Fibroblast of lung (primary cell): ENCODE measurements at regions not wholly inside any gene's neighbourhood (a gene's known extent, or its start where the extent isn't known, plus 50 kb on each side); places are given as distances from the start of the nearest gene placed in this dataset.

Experiments used
- DNase-seq, 2 donors: peaks; one replicate each; pipeline versions ENCODE4 v3.0.0 to v3.0.0-alpha.2; 2010; ENCODE audit warnings: low read depth in 2 of 2
- H2AFZ ChIP-seq: 2 replicates; pipeline ENCODE4 v1.5.1; 2012; ENCODE audit warnings: low read length, control low read depth, inconsistent platforms
- H3K27ac ChIP-seq: 2 replicates; pipeline ENCODE4 v1.5.1; 2011; ENCODE audit warnings: low read length, control low read depth; ENCODE audit not compliant: insufficient read depth
- H3K27me3 ChIP-seq: 2 replicates; pipeline ENCODE4 v1.5.1; 2011; ENCODE audit warnings: mild to moderate bottlenecking, low read length; ENCODE audit not compliant: control insufficient read depth, insufficient read depth
- H3K36me3 ChIP-seq: 2 replicates; pipeline ENCODE4 v1.5.1; 2011; ENCODE audit warnings: low read length; ENCODE audit not compliant: control insufficient read depth, insufficient read depth
- H3K4me1 ChIP-seq: 2 replicates; pipeline ENCODE4 v1.5.1; 2011; ENCODE audit warnings: low read length; ENCODE audit not compliant: control insufficient read depth, insufficient read depth; ENCODE audit errors: extremely low read depth
- H3K4me2 ChIP-seq: 2 replicates; pipeline ENCODE4 v1.5.1; 2011; ENCODE audit warnings: low read length, control low read depth; ENCODE audit not compliant: insufficient read depth; ENCODE audit errors: extremely low read depth
- H3K4me3 ChIP-seq, 4 experiments: fragments of 200-600 bp in 1 of 4; sonication (generic) in 1 of 4; replicated peaks in 1 of 4; 2 replicates each; pipeline ENCODE4 v1.5.1; 2011 to 2016; ENCODE audit warnings: low read length in 4 of 4, low read depth in 3 of 4, mild to moderate bottlenecking in 3 of 4, control low read depth in 2 of 4, inconsistent platforms in 1 of 4, mixed read lengths in 1 of 4; ENCODE audit not compliant: insufficient read depth in 1 of 4; ENCODE audit errors: control extremely low read depth in 1 of 4
- H3K79me2 ChIP-seq: 2 replicates; pipeline ENCODE4 v1.5.1; 2012; ENCODE audit warnings: mild to moderate bottlenecking, low read length, inconsistent platforms; ENCODE audit not compliant: control insufficient read depth, insufficient read depth
- H3K9ac ChIP-seq: 2 replicates; pipeline ENCODE4 v1.5.1; 2011; ENCODE audit warnings: mild to moderate bottlenecking, low read length, control low read depth; ENCODE audit not compliant: insufficient read depth
- H3K9me3 ChIP-seq: 2 replicates; pipeline ENCODE4 v1.5.1; 2012; ENCODE audit warnings: low read depth, low read length; ENCODE audit not compliant: control insufficient read depth, insufficient read depth
- H4K20me1 ChIP-seq: 2 replicates; pipeline ENCODE4 v1.5.1; 2011; ENCODE audit warnings: low read length; ENCODE audit not compliant: control insufficient read depth, insufficient read depth; ENCODE audit errors: extremely low read depth
- CTCF ChIP-seq, 2 donors: IDR thresholded peaks in 1 of 2; conservative IDR thresholded peaks in 1 of 2; 1 replicate in 1 of 2; 2 replicates in 1 of 2; pipeline ENCODE4 v1.5.1; 2011 to 2012; ENCODE audit warnings: low read length in 2 of 2, control low read depth in 1 of 2, inconsistent platforms in 1 of 2, low read depth in 1 of 2, mild to moderate bottlenecking in 1 of 2
- EZH2 ChIP-seq: IDR thresholded peaks from 2 replicates; pipeline ENCODE4 v1.5.1; 2012; ENCODE audit warnings: low read length, control low read depth, mild to moderate bottlenecking; ENCODE audit errors: missing control alignments

DNA sequence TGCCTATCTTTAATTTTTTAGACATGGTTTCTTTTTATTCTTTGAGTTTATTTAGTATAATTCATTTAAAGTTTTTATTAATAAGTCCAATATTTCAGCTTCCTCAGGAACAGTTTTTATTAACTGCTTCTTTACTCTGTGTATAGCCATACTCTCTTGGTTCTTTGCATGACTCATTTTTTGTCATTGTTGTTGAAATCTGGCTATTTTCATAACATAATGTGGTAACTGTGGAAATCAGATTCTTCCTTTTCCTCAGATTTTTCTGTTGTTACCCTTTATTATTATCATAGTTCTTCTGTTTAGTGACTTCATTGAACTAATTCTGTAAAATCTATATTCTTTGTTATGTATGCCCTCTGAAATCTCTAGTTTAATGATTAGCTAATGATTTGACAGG is 124.9 kb upstream of the CYSLTR1 start:
- DNase-seq: no peak
- H3K79me2 ChIP-seq: no peaks in the 10 kb centered on the region
- no peak overlapping the region for H2AFZ ChIP-seq
- no peaks in the 10 kb centered on the region for H3K9me3 ChIP-seq
- H3K4me3 ChIP-seq: no peak overlapping the region
- H3K9ac ChIP-seq: no peak overlapping the region
- no peaks in the 10 kb centered on the region for H3K27me3 ChIP-seq
- H3K4me1 ChIP-seq: no peaks in the 10 kb centered on the region
- H4K20me1 ChIP-seq: no peaks in the 10 kb centered on the region
- no peak overlapping the region for H3K4me2 ChIP-seq
- TF ChIP-seq CTCF (conservative IDR thresholded peaks at IDR 0.05 in 1 of 2, IDR thresholded peaks at IDR 0.05 in 1 of 2; ENCODE audit: low read depth in 1 of 2, low read length in 2 of 2) (no peak), EZH2 (no peak)
- no peaks in the 10 kb centered on the region for H3K36me3 ChIP-seq
- no peak overlapping the region for H3K27ac ChIP-seq

GRCh38 chrX:78437621-78438020 is 110.2 kb upstream of the CYSLTR1 start:
- H3K27me3 ChIP-seq: no peaks in the 10 kb centered on the region
- no peak overlapping the region for H3K4me3 ChIP-seq
- H3K9me3 ChIP-seq: no peaks in the 10 kb centered on the region
- no peaks in the 10 kb centered on the region for H3K4me1 ChIP-seq
- DNase-seq: no peak
- H4K20me1 ChIP-seq: no peaks in the 10 kb centered on the region
- H3K27ac ChIP-seq: no peak overlapping the region
- no peak overlapping the region for H2AFZ ChIP-seq
- no peak for TF ChIP-seq EZH2
- TF ChIP-seq CTCF (conservative IDR thresholded peaks at IDR 0.05 in 1 of 2, IDR thresholded peaks at IDR 0.05 in 1 of 2; ENCODE audit: low read depth in 1 of 2, low read length in 2 of 2): no peak
- no peak overlapping the region for H3K4me2 ChIP-seq
- no peaks in the 10 kb centered on the region for H3K79me2 ChIP-seq
- no peaks in the 10 kb centered on the region for H3K36me3 ChIP-seq
- H3K9ac ChIP-seq: no peak overlapping the region

DNA sequence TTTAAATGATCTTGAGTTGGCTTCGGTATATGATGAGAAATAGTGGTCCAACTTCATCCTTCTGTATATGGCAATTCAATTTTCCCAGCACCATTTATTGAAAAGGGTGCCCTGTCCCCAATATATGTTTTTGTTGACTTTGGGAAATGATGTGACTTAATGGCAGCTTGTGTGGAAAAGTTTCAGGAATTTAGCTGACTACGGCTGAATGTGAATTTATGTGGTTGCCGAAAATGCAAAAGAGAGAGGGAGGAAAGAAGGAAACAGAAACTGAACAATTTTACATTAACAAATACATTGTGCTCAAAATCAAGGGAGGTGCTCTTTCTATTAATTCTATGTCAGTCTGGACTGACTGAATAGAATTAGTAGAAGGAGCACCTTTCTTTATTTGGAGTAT is 101.8 kb upstream of the CYSLTR1 start:
- no peaks in the 10 kb centered on the region for H3K79me2 ChIP-seq
- H3K9me3 ChIP-seq: no peaks in the 10 kb centered on the region
- no peak overlapping the region for H2AFZ ChIP-seq
- no peaks in the 10 kb centered on the region for H4K20me1 ChIP-seq
- H3K4me2 ChIP-seq: no peak overlapping the region
- no peak overlapping the region for H3K4me3 ChIP-seq
- no peak for DNase-seq
- H3K27me3 ChIP-seq: no peaks in the 10 kb centered on the region
- TF ChIP-seq EZH2 (no peak), CTCF (conservative IDR thresholded peaks at IDR 0.05 in 1 of 2, IDR thresholded peaks at IDR 0.05 in 1 of 2; ENCODE audit: low read depth in 1 of 2, low read length in 2 of 2) (no peak)
- H3K4me1 ChIP-seq: no peaks in the 10 kb centered on the region
- H3K9ac ChIP-seq: no peak overlapping the region
- no peaks in the 10 kb centered on the region for H3K36me3 ChIP-seq
- H3K27ac ChIP-seq: no peak overlapping the region
